CD4-positive, alpha-beta T cell (primary cell): ENCODE measurements at regions not wholly inside any gene's neighbourhood (a gene's known extent, or its start where the extent isn't known, plus 50 kb on each side); places are given as distances from the start of the nearest gene placed in this dataset.

ENCODE experiments used
- ATAC-seq: fragments of 200-7000 bp; cut with Tn5 transposase; one replicate; pipeline ENCODE4 v1.10.0; 2022; ENCODE audit warnings: mild to moderate bottlenecking; ENCODE audit not compliant: poor library complexity
- CTCF ChIA-PET: fragments of 350-600 bp; sonication (Branson Sonifier 250); formaldehyde crosslinking; loops from one replicate; lab custom pipeline; 2021; ENCODE audit warnings: antibody characterized with exemption, inconsistent platforms; lab: Charles Lee
- POLR2A ChIA-PET: fragments of 350-600 bp; sonication (Branson Sonifier 250); formaldehyde crosslinking; loops from one replicate; lab custom pipeline; 2021; ENCODE audit warnings: antibody characterized with exemption, inconsistent platforms; lab: Charles Lee
- DNase-seq, 14 experiments: peaks; one replicate each; pipeline ENCODE4 v3.0.0-alpha.2; 2013 to 2020; ENCODE audit warnings: mixed read lengths in 2 of 14
- H3K27ac ChIP-seq, 2 donors: one replicate each; pipeline versions ENCODE4 v1.5.1 to v1.7.0; 2013; ENCODE audit warnings: low read length in 2 of 2, low read depth in 1 of 2, mild to moderate bottlenecking in 1 of 2
- H3K27me3 ChIP-seq, 2 experiments: 1 replicate in 1 of 2; 2 replicates in 1 of 2; pipeline versions ENCODE4 v1.6.1 to v1.7.0; 2013; ENCODE audit warnings: low read length in 2 of 2, control low read depth in 1 of 2, mild to moderate bottlenecking in 1 of 2, moderate library complexity in 1 of 2; ENCODE audit not compliant: insufficient read depth in 2 of 2, control insufficient read depth in 1 of 2
- H3K36me3 ChIP-seq: one replicate; pipeline ENCODE4 v1.6.1; 2013; ENCODE audit warnings: low read length, control low read depth; ENCODE audit not compliant: insufficient read depth
- H3K4me1 ChIP-seq: one replicate; pipeline ENCODE4 v1.6.1; 2013; ENCODE audit warnings: low read length, control low read depth; ENCODE audit not compliant: insufficient read depth
- H3K4me3 ChIP-seq: one replicate; pipeline ENCODE4 v1.5.1; 2013; ENCODE audit warnings: mild to moderate bottlenecking, low read length, moderate library complexity
- H3K9me3 ChIP-seq, 2 experiments: 1 replicate in 1 of 2; 2 replicates in 1 of 2; pipeline versions ENCODE4 v1.6.1 to v1.7.0; 2013; ENCODE audit warnings: low read length in 2 of 2, mild to moderate bottlenecking in 2 of 2, control low read depth in 1 of 2, moderate library complexity in 1 of 2; ENCODE audit not compliant: control insufficient read depth in 1 of 2, insufficient read depth in 1 of 2
- H3K27ac Mint-ChIP-seq: one replicate; pipeline ENCODE4 v1.8.0; 2020; ENCODE audit warnings: mixed read lengths
- H3K27me3 Mint-ChIP-seq: one replicate; pipeline ENCODE4 v1.8.0; 2021; ENCODE audit warnings: mixed read lengths
- H3K36me3 Mint-ChIP-seq: one replicate; pipeline ENCODE4 v1.8.0; 2021; ENCODE audit warnings: low read depth, mixed read lengths
- H3K4me1 Mint-ChIP-seq: one replicate; pipeline ENCODE4 v1.8.0; 2021; ENCODE audit warnings: low read depth, mixed read lengths
- H3K4me3 Mint-ChIP-seq: one replicate; pipeline ENCODE4 v1.8.0; 2020; ENCODE audit warnings: mild to moderate bottlenecking, mixed read lengths
- H3K9me3 Mint-ChIP-seq: one replicate; pipeline ENCODE4 v1.8.0; 2020; ENCODE audit warnings: mixed read lengths
- CTCF ChIP-seq: fragments of 200-600 bp; IDR thresholded peaks from one replicate; pipeline ENCODE4 v1.8.0; 2022; ENCODE audit warnings: antibody characterized with exemption, mild to moderate bottlenecking
- intact Hi-C, 2 experiments: fragments of 100-400 bp; cut with DNase I in 1 of 2; cut with micrococcal nuclease in 1 of 2; formaldehyde crosslinking; loops; one replicate each; pipeline versions ENCODE4 v1.15.1 to v1.9.0; 2023 to 2025; cut with DNase I, micrococcal nuclease

- Mint-ChIP-seq H3K27me3 (no peaks in the 10 kb centered on the region), H3K36me3 (no peaks in the 10 kb centered on the region), H3K27ac (no peak overlapping the region), H3K9me3 (peaks cover 14% of the 10 kb centered on the region), H3K4me3 (no peak overlapping the region), H3K4me1 (no peaks in the 10 kb centered on the region)
- no peaks in the 10 kb centered on the region for H3K36me3 ChIP-seq
- no peaks in the 10 kb centered on the region for H3K27me3 ChIP-seq
- no peaks in the 10 kb centered on the region for H3K4me1 ChIP-seq
- H3K4me3 ChIP-seq: no peak overlapping the region
- no peak for ATAC-seq
- CTCF ChIA-PET: no interaction called here
- intact Hi-C loops: no loop called here
- no peak for TF ChIP-seq CTCF
- DNase-seq: no peak
- POLR2A ChIA-PET: no interaction called here
- no peak overlapping the region for H3K27ac ChIP-seq
- no peaks in the 10 kb centered on the region for H3K9me3 ChIP-seq
Measured at GRCh38 chr4:160604541-160604940, 1501.7 kb downstream of the RAPGEF2 start.

- no peak for DNase-seq
- H3K4me3 Mint-ChIP-seq: no peak overlapping the region
- Histone ChIP-seq H3K27me3 (no peaks in the 10 kb centered on the region), H3K4me1 (no peaks in the 10 kb centered on the region), H3K27ac (no peak overlapping the region), H3K36me3 (no peaks in the 10 kb centered on the region), H3K4me3 (no peak overlapping the region), H3K9me3 (no peaks in the 10 kb centered on the region)
- TF ChIP-seq CTCF: no peak
- no peaks in the 10 kb centered on the region for H3K27me3 Mint-ChIP-seq
- no peak for ATAC-seq
- no peaks in the 10 kb centered on the region for H3K4me1 Mint-ChIP-seq
- intact Hi-C loops: no loop called here
- no peak overlapping the region for H3K27ac Mint-ChIP-seq
- H3K9me3 Mint-ChIP-seq: peaks cover 18% of the 10 kb centered on the region
- H3K36me3 Mint-ChIP-seq: no peaks in the 10 kb centered on the region
- POLR2A ChIA-PET: no interaction called here
- CTCF ChIA-PET: no interaction called here
Measured at GRCh38 chr4:160611181-160611580, 1508.3 kb downstream of the RAPGEF2 start.

GRCh38 chr4:160631044-160631443 lies 1528.2 kb downstream of the RAPGEF2 start:
- Histone ChIP-seq H3K4me3 (no peak overlapping the region), H3K36me3 (no peaks in the 10 kb centered on the region), H3K4me1 (no peaks in the 10 kb centered on the region), H3K9me3 (peaks cover 3 to 4% of the 10 kb centered on the region in 2 experiments), H3K27me3 (no peaks in the 10 kb centered on the region), H3K27ac (no peak overlapping the region)
- ATAC-seq (no peak), DNase-seq (no peak)
- CTCF ChIA-PET: no interaction called here
- Mint-ChIP-seq H3K4me1 (no peaks in the 10 kb centered on the region), H3K4me3 (no peak overlapping the region), H3K9me3 (peaks cover 20% of the 10 kb centered on the region), H3K27ac (no peak overlapping the region), H3K27me3 (no peaks in the 10 kb centered on the region), H3K36me3 (no peaks in the 10 kb centered on the region)
- POLR2A ChIA-PET: no interaction called here
- intact Hi-C loops: no loop called here
- no peak for TF ChIP-seq CTCF
